ACC112 (cell line): ENCODE measurements at regions not wholly inside any gene's neighbourhood (a gene's known extent, or its start where the extent isn't known, plus 50 kb on each side); places are given as distances from the start of the nearest gene placed in this dataset.
"Not testable (repeated sequence)": the region's sequence is repeated elsewhere in the genome, so short reads cannot be mapped to it uniquely, and the experiment has no call there.

Source experiments
- H2AFZ ChIP-seq: fragments of 200-600 bp; sonication (generic); one replicate; pipeline ENCODE4 v1.6.0; 2017; ENCODE audit warnings: antibody characterized with exemption, low read length; ENCODE audit not compliant: unreplicated experiment
- H3K27ac ChIP-seq: fragments of 200-600 bp; sonication (generic); 2 replicates; pipeline ENCODE4 v1.5.1; 2014; ENCODE audit warnings: low read depth, mild to moderate bottlenecking, antibody characterized with exemption, low read length, moderate library complexity
- H3K27me3 ChIP-seq: fragments of 200-600 bp; sonication (generic); 2 replicates; pipeline ENCODE4 v1.6.1; 2014; ENCODE audit warnings: mild to moderate bottlenecking, antibody characterized with exemption, low read length, moderate library complexity, mixed read lengths; ENCODE audit not compliant: insufficient read depth
- H3K36me3 ChIP-seq: fragments of 200-600 bp; sonication (generic); 2 replicates; pipeline ENCODE4 v1.6.1; 2016; ENCODE audit warnings: mild to moderate bottlenecking, antibody characterized with exemption, low read length, moderate library complexity, mixed read lengths; ENCODE audit not compliant: insufficient read depth
- H3K4me1 ChIP-seq: fragments of 200-600 bp; sonication (generic); one replicate; pipeline ENCODE4 v1.6.1; 2016; ENCODE audit warnings: low read length, mixed read lengths; ENCODE audit not compliant: insufficient read depth, unreplicated experiment, control insufficient read depth
- H3K4me3 ChIP-seq: fragments of 200-600 bp; sonication (generic); 2 replicates; pipeline ENCODE4 v1.5.1; 2014; ENCODE audit warnings: mild to moderate bottlenecking, low read depth, low read length
- H3K79me2 ChIP-seq: fragments of 200-600 bp; sonication (generic); one replicate; pipeline ENCODE4 v1.6.0; 2016; ENCODE audit warnings: low read length; ENCODE audit not compliant: control insufficient read depth, unreplicated experiment, insufficient read depth

GRCh38 chr15:30470601-30471365 lies 56.7 kb upstream of the GOLGA8R start:
- not testable (repeated sequence) for H3K79me2 ChIP-seq, H3K4me1 ChIP-seq, H2AFZ ChIP-seq, H3K36me3 ChIP-seq, H3K27ac ChIP-seq, H3K27me3 ChIP-seq
- H3K4me3 ChIP-seq: 0 out of 2 replicates have a peak overlapping the region, but pooled peaks have one; percentile 51

DNA sequence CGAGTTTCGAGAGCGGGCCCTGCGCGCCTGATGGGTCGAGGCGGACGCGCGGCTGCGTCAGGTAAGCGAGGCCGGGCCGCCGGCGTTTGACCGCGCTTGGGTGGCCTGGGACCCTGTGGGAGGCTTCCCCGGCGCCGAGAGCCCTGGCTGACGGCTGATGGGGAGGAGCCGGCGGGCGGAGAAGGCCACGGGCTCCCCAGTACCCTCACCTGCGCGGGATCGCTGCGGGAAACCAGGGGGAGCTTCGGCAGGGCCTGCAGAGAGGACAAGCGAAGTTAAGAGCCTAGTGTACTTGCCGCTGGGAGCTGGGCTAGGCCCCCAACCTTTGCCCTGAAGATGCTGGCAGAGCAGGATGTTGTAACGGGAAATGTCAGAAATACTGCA lies 57.3 kb upstream of the GOLGA8R start:
- not testable (repeated sequence) for H3K36me3 ChIP-seq, H2AFZ ChIP-seq, H3K4me1 ChIP-seq, H3K27me3 ChIP-seq, H3K27ac ChIP-seq, H3K79me2 ChIP-seq
- H3K4me3 ChIP-seq: 0 out of 2 replicates have a peak overlapping the region, but pooled peaks have one; percentile 51

DNA sequence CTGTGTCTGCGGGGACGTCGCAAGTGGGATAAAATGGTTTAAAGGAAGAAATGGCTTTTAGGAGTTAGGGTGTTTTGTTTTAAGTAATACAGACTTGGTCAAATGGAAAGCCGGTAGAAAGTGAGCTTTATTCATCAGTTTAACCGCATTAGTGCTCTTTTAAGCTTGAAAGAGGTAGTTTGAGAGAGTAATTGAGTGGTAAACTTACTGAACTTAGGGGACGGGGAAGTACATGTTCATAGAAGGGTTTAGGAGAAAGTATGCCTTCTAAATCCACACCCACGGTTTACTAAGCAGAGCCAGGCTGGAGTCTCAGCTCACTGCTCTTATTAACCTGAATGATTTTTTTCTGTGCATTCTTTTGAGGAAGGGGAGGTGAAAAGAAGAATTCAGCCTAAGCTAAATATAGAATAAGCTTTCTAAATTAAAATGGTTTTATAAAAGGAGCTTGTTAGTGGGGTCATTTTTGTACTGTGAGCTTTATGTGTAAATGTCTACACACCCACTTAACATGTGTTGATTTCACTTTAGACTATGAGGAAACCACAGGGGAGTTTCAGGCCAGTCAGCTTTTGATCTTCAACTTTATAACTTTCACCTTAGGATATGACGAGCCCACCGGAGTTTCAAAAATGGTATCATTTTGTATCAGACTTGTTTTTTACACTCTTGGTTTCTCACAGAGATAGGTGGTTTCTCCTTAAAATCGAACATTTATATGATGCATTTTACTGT lies 57.9 kb upstream of the GOLGA8R start:
- H3K27me3 ChIP-seq, H2AFZ ChIP-seq, H3K27ac ChIP-seq, H3K79me2 ChIP-seq, H3K4me1 ChIP-seq, H3K4me3 ChIP-seq, H3K36me3 ChIP-seq: not testable (repeated sequence)

DNA sequence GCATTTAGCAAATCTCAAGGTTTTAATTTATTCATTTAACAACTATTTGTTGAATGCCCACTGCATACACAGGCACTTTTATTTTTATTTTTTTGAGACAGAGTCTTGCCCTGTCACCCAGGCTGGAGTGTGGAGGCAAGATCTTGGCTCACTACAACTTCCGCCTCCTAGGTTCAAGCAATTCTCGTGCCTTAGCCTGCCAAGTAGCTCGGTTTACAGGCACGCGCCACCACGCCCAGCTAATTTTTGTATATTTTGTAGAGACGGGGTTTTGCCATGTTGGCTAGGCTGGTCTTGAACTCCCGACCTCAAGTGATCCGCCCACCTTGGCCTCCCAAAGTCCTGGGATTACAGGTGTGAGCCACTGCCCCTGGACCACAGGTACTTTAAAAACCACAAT lies 67.0 kb upstream of the GOLGA8Q start:
- H3K36me3 ChIP-seq, H3K4me1 ChIP-seq, H3K79me2 ChIP-seq, H3K27me3 ChIP-seq, H3K4me3 ChIP-seq, H2AFZ ChIP-seq, H3K27ac ChIP-seq: not testable (repeated sequence)

DNA sequence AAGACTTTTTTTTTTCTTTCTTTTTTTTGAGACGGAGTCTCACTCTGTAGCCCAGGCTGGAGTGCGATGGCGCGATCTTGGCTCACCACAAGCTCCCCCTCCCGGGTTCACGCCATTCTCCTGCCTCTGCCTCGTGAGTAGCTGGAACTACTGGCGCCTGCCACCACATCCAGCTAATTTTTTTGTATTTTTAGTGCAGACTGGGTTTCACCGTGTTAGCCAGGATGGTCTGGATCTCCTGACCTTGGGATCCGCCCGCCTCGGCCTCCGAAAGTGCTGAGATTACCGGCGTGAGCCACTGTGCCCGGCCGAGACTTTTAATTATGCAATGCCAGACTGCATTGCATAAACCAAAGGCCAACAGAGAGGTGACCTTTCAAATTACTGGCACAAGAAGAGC lies 62.6 kb upstream of the GOLGA8Q start:
- not testable (repeated sequence) for H3K79me2 ChIP-seq

DNA sequence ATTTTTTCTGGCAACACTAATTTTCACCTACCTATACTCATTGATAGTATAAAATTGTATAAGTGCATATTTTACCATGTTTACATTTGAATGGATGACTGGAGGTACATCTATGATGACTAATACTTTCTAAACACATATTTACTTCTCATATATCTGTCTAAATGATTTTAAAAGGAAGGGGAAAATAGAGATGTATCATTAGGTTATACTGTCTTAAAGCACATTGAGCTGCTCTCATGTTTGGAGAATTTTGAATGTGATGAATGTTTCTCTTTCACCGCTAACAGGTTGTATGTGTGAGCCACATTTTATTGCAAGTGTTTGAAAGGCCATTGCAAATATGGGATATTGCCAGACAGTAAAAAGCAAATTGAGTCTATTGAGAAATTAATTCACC lies 61.5 kb upstream of the GOLGA8Q start:
- H3K4me3 ChIP-seq, H3K79me2 ChIP-seq: not testable (repeated sequence)

More for the DNA sequence above, 62.6 kb upstream of the GOLGA8Q start:
- H3K36me3 ChIP-seq, H3K4me1 ChIP-seq, H3K27ac ChIP-seq, H3K4me3 ChIP-seq, H2AFZ ChIP-seq, H3K27me3 ChIP-seq: not testable (repeated sequence)

DNA sequence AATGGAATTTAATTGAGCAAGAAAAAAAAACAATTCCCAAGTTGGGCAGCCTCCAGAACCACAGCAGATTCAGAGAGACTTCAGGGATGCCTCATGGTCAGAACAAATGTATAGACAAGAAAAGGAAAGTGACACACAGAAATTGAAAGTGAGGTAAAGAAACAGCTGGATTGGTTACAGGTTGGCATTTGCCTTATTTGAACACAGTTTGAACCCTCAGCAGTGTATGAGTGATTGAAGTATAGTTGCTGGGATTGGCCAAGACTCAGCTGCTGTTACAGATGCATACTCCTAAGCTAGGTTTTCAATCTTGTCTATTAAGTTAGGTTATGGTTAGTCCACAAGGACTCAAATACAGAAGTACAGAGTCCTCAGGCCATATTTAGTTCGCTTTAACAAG lies 57.9 kb upstream of the GOLGA8Q start:
- H3K4me1 ChIP-seq, H3K4me3 ChIP-seq, H3K36me3 ChIP-seq, H3K27me3 ChIP-seq, H3K79me2 ChIP-seq, H2AFZ ChIP-seq, H3K27ac ChIP-seq: not testable (repeated sequence)

More for the DNA sequence above, 61.5 kb upstream of the GOLGA8Q start:
- not testable (repeated sequence) for H3K27ac ChIP-seq, H3K27me3 ChIP-seq, H2AFZ ChIP-seq, H3K4me1 ChIP-seq, H3K36me3 ChIP-seq

GRCh38 chr15:30497275-30497674 lies 54.6 kb upstream of the GOLGA8Q start:
- H3K79me2 ChIP-seq: not testable (repeated sequence)

GRCh38 chr15:30499233-30499632 lies 52.6 kb upstream of the GOLGA8Q start:
- H3K27me3 ChIP-seq, H3K4me1 ChIP-seq, H2AFZ ChIP-seq, H3K27ac ChIP-seq, H3K36me3 ChIP-seq, H3K4me3 ChIP-seq, H3K79me2 ChIP-seq: not testable (repeated sequence)

More at GRCh38 chr15:30497275-30497674, 54.6 kb upstream of the GOLGA8Q start:
- H3K4me3 ChIP-seq, H3K27me3 ChIP-seq, H3K27ac ChIP-seq, H2AFZ ChIP-seq, H3K4me1 ChIP-seq, H3K36me3 ChIP-seq: not testable (repeated sequence)

GRCh38 chr15:30500511-30500910 lies 51.3 kb upstream of the GOLGA8Q start:
- H3K27me3 ChIP-seq, H3K27ac ChIP-seq, H2AFZ ChIP-seq, H3K4me1 ChIP-seq, H3K79me2 ChIP-seq, H3K36me3 ChIP-seq, H3K4me3 ChIP-seq: not testable (repeated sequence)
